ENCODE measurements at regions not wholly inside any gene's neighbourhood (a gene's known extent, or its start where the extent isn't known, plus 50 kb on each side); places are given as distances from the start of the nearest gene placed in this dataset.

- TF ChIP-seq CTCF (IDR thresholded peaks at IDR 0.05) (no peak), EP300 (IDR thresholded peaks at IDR 0.05) (no peak)
Measured at GRCh38 chr22:22390989-22391388, 117.6 kb downstream of the ZNF280B start.

Measured in ovary (tissue), 3 donors.